Right cardiac atrium (tissue), 5 donors: ENCODE measurements at regions not wholly inside any gene's neighbourhood (a gene's known extent, or its start where the extent isn't known, plus 50 kb on each side); places are given as distances from the start of the nearest gene placed in this dataset.
"Not testable (repeated sequence)": the region's sequence is repeated elsewhere in the genome, so short reads cannot be mapped to it uniquely, and the experiment has no call there.

Experiments used
- ATAC-seq, 2 donors: fragments of 200-7000 bp; cut with Tn5 transposase; one replicate each; pipeline versions ENCODE4 v1.8.0 to v1.9.1; 2020; ENCODE audit warnings: moderate library complexity in 2 of 2, mild to moderate bottlenecking in 1 of 2
- DNase-seq, 3 donors: peaks; one replicate each; pipeline ENCODE4 v3.0.0-alpha.2; 2020
- H3K27ac ChIP-seq: one replicate; pipeline ENCODE4 v1.5.1; 2013; ENCODE audit warnings: mild to moderate bottlenecking, low read length, control low read depth, moderate library complexity
- H3K27me3 ChIP-seq: one replicate; pipeline ENCODE4 v1.6.1; 2013; ENCODE audit not compliant: control insufficient read depth, insufficient read depth
- H3K4me1 ChIP-seq: one replicate; pipeline ENCODE4 v1.6.1; 2013; ENCODE audit warnings: low read length; ENCODE audit not compliant: control insufficient read depth, insufficient read depth
- H3K4me3 ChIP-seq: one replicate; pipeline ENCODE4 v1.5.1; 2013; ENCODE audit warnings: low read length, control low read depth
- H3K9me3 ChIP-seq: one replicate; pipeline ENCODE4 v1.6.1; 2013; ENCODE audit warnings: low read length; ENCODE audit not compliant: control insufficient read depth
- WGBS: extraction: QIAGEN DNeasy Blood & Tissue Kit; methylation state at CpG from one replicate; pipeline ENCODE4 v1.1.7; 2013; 5-methylcytosine and 5-hydroxymethylcytosine counted together
- intact Hi-C, 4 donors: fragments of 100-400 bp; cut with DNase I; formaldehyde crosslinking; loops; one replicate each; pipeline versions ENCODE4 v1.11.0 to v1.14.0; 2022 to 2023
- donor health status: healthy with polysubstance abuse.
- donor health status: DM: no; HTN: yes; CAD: no.
- donor health status: DM: no; HTN: no; CAD: no.
- donor health status: DM: no; HTN: yes; CAD: no; lungs with severe emphysema.
- donor health status: DM: yes; HTN: yes; CAD: no.

- H3K9me3 ChIP-seq, ATAC-seq, H3K4me1 ChIP-seq, H3K4me3 ChIP-seq, H3K27me3 ChIP-seq, DNase-seq, intact Hi-C loops, H3K27ac ChIP-seq: not testable (repeated sequence)
- WGBS: no CpG with 5 or more reads among the region's 1 CpG
Observed at GRCh38 chr9:61061059-61061458, 128.8 kb upstream of the SPATA31A7 start.

DNA sequence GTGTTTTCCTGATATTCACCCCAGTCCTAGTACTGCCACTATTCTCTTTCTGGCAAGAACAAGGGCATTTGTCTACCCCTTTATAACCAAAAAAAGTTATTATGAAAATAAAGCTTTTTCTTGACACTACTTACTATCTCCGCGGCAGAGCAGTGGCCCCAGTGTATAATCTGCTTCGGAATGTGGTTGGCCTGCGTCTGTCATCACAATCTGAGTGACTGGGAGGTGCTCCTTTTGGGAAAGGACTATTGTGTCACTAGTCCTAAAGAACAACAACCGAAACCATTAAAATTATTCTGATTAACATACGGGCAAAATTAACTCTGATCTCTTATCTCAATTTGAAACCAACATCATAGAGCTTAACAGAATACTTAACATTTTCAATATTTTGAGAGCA, 117.0 kb upstream of the SPATA31A7 start:
- H3K27me3 ChIP-seq, H3K4me1 ChIP-seq, H3K27ac ChIP-seq, H3K9me3 ChIP-seq, H3K4me3 ChIP-seq, intact Hi-C loops, DNase-seq: not testable (repeated sequence)
- peak in 1 of 2 donors; percentile 63 for ATAC-seq
- WGBS: no CpG with 5 or more reads among the region's 6 CpGs

DNA sequence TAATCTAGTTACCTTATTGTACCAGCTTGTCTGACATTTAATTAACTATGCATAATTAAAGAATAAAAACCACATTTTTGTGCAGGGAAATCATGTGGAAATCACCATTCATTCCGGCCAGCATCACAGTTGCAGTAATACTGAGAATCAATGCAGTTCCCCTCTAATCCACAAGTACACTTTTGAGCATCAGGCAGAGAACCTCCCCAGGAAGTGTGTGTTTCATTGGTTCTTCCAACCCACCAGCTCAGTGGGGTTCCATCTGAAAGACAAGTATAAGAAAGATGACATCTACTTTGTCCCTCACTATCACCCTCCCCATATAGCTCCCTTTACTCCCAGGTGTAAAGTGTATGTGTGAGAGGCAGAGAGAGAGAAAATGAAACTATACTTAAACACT, 108.1 kb upstream of the SPATA31A7 start:
- H3K4me1 ChIP-seq, H3K9me3 ChIP-seq, H3K4me3 ChIP-seq, DNase-seq, H3K27ac ChIP-seq, intact Hi-C loops, ATAC-seq, H3K27me3 ChIP-seq: not testable (repeated sequence)
- WGBS: no CpG with 5 or more reads among the region's 1 CpG

DNA sequence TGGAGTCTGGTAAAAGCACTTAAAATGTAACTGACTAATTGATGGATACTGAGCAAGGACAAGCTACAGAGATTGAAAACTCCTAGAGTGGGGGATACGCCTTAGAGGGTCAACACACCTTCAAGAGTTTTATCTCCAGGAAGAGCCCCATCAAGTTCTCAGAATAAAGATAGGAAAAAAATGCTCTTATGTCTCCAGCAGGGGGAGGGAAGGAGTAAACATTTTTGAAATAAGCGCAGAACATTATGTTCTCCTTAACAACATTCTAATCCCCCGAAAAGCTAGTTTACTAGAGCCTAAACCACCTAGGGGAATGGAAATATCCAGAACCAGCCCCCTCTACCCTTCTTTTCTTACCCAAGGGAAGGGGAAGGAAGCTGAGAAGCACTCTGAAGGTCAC, 104.4 kb upstream of the SPATA31A7 start:
- intact Hi-C loops, H3K27me3 ChIP-seq, ATAC-seq, H3K4me1 ChIP-seq, H3K9me3 ChIP-seq, H3K27ac ChIP-seq, H3K4me3 ChIP-seq, DNase-seq: not testable (repeated sequence)
- no CpG with 5 or more reads among the region's 3 CpGs for WGBS

GRCh38 chr9:61122448-61122847, 67.4 kb upstream of the SPATA31A7 start:
- DNase-seq, H3K4me3 ChIP-seq, H3K27me3 ChIP-seq, H3K9me3 ChIP-seq, H3K27ac ChIP-seq, intact Hi-C loops, H3K4me1 ChIP-seq, ATAC-seq: not testable (repeated sequence)
- WGBS: no CpG with 5 or more reads among the region's 27 CpGs
